ENCODE measurements at regions not wholly inside any gene's neighbourhood (a gene's known extent, or its start where the extent isn't known, plus 50 kb on each side); places are given as distances from the start of the nearest gene placed in this dataset.

DNA sequence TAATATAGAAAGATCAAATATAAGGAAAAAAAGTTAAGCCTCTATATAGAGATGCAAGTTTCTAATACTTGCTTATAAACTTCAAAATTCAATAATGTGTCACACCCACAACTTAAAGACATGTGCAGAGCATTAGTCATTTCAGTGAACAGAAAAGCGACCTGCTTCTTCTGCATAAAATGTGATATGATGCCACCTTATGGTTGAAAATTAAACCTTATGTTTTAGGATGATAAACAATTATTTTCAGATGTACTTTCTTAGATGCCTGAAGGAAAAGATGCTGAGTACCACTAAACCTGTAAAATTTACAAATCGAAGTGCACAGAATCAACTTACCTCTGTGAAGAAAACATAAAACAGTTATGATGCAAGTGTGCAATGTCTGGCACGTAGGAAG, 96.0 kb downstream of the MTERF1 start:
- no peaks in the 10 kb centered on the region for H3K36me3 ChIP-seq (ENCODE audit: control insufficient read depth in 1 of 2, insufficient read depth in 2 of 2, low read length in 2 of 2)
- no peaks in the 10 kb centered on the region for H3K9me2 ChIP-seq (ENCODE audit: insufficient read depth)
- H3K4me2 ChIP-seq (ENCODE audit: low read length) = no peak overlapping the region
- no peaks in the 10 kb centered on the region for H3K9me3 ChIP-seq (ENCODE audit: control insufficient read depth in 1 of 2, insufficient read depth in 1 of 2, low read depth in 1 of 2, low read length in 2 of 2)
- no peaks in the 10 kb centered on the region for H3K4me1 ChIP-seq (ENCODE audit: control insufficient read depth in 1 of 2, insufficient read depth in 2 of 2, low read length in 2 of 2)
- peaks cover 8% of the 10 kb centered on the region; the same call in 1 of the 2 replicates for H3K27me3 ChIP-seq (ENCODE audit: insufficient read depth, low read length)
- H3K27ac ChIP-seq (ENCODE audit: low read depth, low read length) = no peak overlapping the region
- ATAC-seq (peak; percentile 60), DNase-seq (ENCODE audit: low read depth, low spot score) (peak; percentile 34)
- H3K4me3 ChIP-seq (replicated peaks in 1 of 2; ENCODE audit: low read depth in 1 of 2, low read length in 2 of 2) = no peak overlapping the region
- POLR2A ChIA-PET = no interaction called here
- CTCF ChIA-PET = interaction anchor here (1.5 to 2.0 kb wide), 3 partner anchors 496 to 702 kb away, joined by 5 to 7 read pairs (median 6); no protein-coding TSS in a partner anchor
- H2AFZ ChIP-seq (ENCODE audit: low read depth, low read length, poor library complexity, severe bottlenecking) = no peak overlapping the region
- RAD21 ChIA-PET (ENCODE audit: low non-redundant PET in 1 of 2, low total read pairs in 2 of 2, uncharacterized antibody in 2 of 2, unreplicated experiment in 2 of 2) = interaction anchor here (0.7 to 0.9 kb wide), 2 partner anchors 155 to 497 kb away, joined by 3 to 5 read pairs; no protein-coding TSS in a partner anchor
- H4K20me1 ChIP-seq (ENCODE audit: insufficient read depth) = no peaks in the 10 kb centered on the region
- TF ChIP-seq SRF (IDR thresholded peaks at IDR 0.05; ENCODE audit: low read depth) (no peak), EGR1 (IDR thresholded peaks at IDR 0.05; ENCODE audit: low read depth) (no peak), ZFX (IDR thresholded peaks at IDR 0.05) (no peak), POLR2A (IDR thresholded peaks at IDR 0.05; ENCODE audit: borderline replicate concordance, extremely low read depth, insufficient read depth, insufficient read length) (no peak), POLR2AphosphoS5 (IDR thresholded peaks at IDR 0.05; ENCODE audit: low read depth, low read length) (no peak), CEBPB (IDR thresholded peaks at IDR 0.05; ENCODE audit: low read depth) (no peak), EZH2phosphoT487 (IDR thresholded peaks at IDR 0.05; ENCODE audit: borderline replicate concordance) (no peak), TCF7L2 (IDR thresholded peaks at IDR 0.05; ENCODE audit: borderline replicate concordance, extremely low read depth, insufficient read depth, insufficient read length) (no peak), RAD21 (IDR thresholded peaks at IDR 0.05; ENCODE audit: low read depth) (peak; percentile 75), EZH2 (IDR thresholded peaks at IDR 0.05) (no peak)
- TF ChIP-seq, protein P1, sequence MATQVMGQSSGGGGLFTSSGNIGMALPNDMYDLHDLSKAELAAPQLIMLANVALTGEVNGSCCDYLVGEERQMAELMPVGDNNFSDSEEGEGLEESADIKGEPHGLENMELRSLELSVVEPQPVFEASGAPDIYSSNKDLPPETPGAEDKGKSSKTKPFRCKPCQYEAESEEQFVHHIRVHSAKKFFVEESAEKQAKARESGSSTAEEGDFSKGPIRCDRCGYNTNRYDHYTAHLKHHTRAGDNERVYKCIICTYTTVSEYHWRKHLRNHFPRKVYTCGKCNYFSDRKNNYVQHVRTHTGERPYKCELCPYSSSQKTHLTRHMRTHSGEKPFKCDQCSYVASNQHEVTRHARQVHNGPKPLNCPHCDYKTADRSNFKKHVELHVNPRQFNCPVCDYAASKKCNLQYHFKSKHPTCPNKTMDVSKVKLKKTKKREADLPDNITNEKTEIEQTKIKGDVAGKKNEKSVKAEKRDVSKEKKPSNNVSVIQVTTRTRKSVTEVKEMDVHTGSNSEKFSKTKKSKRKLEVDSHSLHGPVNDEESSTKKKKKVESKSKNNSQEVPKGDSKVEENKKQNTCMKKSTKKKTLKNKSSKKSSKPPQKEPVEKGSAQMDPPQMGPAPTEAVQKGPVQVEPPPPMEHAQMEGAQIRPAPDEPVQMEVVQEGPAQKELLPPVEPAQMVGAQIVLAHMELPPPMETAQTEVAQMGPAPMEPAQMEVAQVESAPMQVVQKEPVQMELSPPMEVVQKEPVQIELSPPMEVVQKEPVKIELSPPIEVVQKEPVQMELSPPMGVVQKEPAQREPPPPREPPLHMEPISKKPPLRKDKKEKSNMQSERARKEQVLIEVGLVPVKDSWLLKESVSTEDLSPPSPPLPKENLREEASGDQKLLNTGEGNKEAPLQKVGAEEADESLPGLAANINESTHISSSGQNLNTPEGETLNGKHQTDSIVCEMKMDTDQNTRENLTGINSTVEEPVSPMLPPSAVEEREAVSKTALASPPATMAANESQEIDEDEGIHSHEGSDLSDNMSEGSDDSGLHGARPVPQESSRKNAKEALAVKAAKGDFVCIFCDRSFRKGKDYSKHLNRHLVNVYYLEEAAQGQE (IDR thresholded peaks at IDR 0.05; ENCODE audit: low read depth) = no peak
- TF ChIP-seq, protein P2, sequence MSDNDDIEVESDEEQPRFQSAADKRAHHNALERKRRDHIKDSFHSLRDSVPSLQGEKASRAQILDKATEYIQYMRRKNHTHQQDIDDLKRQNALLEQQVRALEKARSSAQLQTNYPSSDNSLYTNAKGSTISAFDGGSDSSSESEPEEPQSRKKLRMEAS (IDR thresholded peaks at IDR 0.05) = no peak
- TF ChIP-seq, protein P3, sequence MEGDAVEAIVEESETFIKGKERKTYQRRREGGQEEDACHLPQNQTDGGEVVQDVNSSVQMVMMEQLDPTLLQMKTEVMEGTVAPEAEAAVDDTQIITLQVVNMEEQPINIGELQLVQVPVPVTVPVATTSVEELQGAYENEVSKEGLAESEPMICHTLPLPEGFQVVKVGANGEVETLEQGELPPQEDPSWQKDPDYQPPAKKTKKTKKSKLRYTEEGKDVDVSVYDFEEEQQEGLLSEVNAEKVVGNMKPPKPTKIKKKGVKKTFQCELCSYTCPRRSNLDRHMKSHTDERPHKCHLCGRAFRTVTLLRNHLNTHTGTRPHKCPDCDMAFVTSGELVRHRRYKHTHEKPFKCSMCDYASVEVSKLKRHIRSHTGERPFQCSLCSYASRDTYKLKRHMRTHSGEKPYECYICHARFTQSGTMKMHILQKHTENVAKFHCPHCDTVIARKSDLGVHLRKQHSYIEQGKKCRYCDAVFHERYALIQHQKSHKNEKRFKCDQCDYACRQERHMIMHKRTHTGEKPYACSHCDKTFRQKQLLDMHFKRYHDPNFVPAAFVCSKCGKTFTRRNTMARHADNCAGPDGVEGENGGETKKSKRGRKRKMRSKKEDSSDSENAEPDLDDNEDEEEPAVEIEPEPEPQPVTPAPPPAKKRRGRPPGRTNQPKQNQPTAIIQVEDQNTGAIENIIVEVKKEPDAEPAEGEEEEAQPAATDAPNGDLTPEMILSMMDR (IDR thresholded peaks at IDR 0.05 in 2 of 3, conservative IDR thresholded peaks at IDR 0.05 in 1 of 3; ENCODE audit: borderline replicate concordance in 1 of 3, insufficient read depth in 1 of 3, low read depth in 2 of 3, low read length in 2 of 3) = peak in 2 of 3 experiments; percentile 49 to 53; a peak in 3 of 6 replicates
- H3K9ac ChIP-seq (ENCODE audit: low read length) = no peak overlapping the region
- intact Hi-C loops (cut with micrococcal nuclease) = loop anchor here (2.0 to 10.0 kb wide), 3 partner anchors 500 to 738 kb away; no protein-coding TSS in a partner anchor
- no peaks in the 10 kb centered on the region for H3K79me2 ChIP-seq (ENCODE audit: insufficient read depth, low read length)
- no TSS peak for BruUV-seq (replicated peaks)
